Astrocyte of the spinal cord (primary cell): ENCODE measurements at regions not wholly inside any gene's neighbourhood (a gene's known extent, or its start where the extent isn't known, plus 50 kb on each side); places are given as distances from the start of the nearest gene placed in this dataset.

ENCODE experiments used
- DNase-seq: peaks from one replicate; pipeline ENCODE4 v3.0.0; 2011; ENCODE audit warnings: low read depth, low spot score
- H3K4me3 ChIP-seq: 2 replicates; pipeline ENCODE4 v1.5.1; 2011; ENCODE audit warnings: low read depth, mild to moderate bottlenecking, low read length, moderate library complexity
- CTCF ChIP-seq: IDR thresholded peaks from 2 replicates; pipeline ENCODE4 v1.5.1; 2012; ENCODE audit warnings: low read depth, mild to moderate bottlenecking, low read length, inconsistent platforms
- in situ Hi-C: cut with HindIII; loops from 2 replicates; pipeline ENCODE4 v1.10.0; 2017; ENCODE audit warnings: low sequenced_read_pairs

- DNase-seq, result no peak
- H3K4me3 ChIP-seq, result no peak overlapping the region
- no peak for TF ChIP-seq CTCF
- in situ Hi-C loops, result no loop called here
Observed at GRCh38 chr11:134716582-134716981, 304.5 kb upstream of the B3GAT1 start.

- no peak for DNase-seq
- H3K4me3 ChIP-seq, result no peak overlapping the region
- in situ Hi-C loops, result no loop called here
- no peak for TF ChIP-seq CTCF
Observed at GRCh38 chr11:134714021-134714656, 302.1 kb upstream of the B3GAT1 start.

- DNase-seq, result no peak
- no peak for TF ChIP-seq CTCF
- in situ Hi-C loops, result no loop called here
- H3K4me3 ChIP-seq, result no peak overlapping the region
Observed at GRCh38 chr11:134712228-134713145, 300.4 kb upstream of the B3GAT1 start.

- in situ Hi-C loops, result no loop called here
- TF ChIP-seq CTCF, result no peak
- no peak for DNase-seq
Observed at GRCh38 chr11:134711588-134711987, 299.5 kb upstream of the B3GAT1 start.

GRCh38 chr11:134710861-134711407 is 298.9 kb upstream of the B3GAT1 start:
- in situ Hi-C loops, result no loop called here
- no peak for TF ChIP-seq CTCF
- H3K4me3 ChIP-seq, result no peak overlapping the region
- no peak for DNase-seq

More at GRCh38 chr11:134711588-134711987, 299.5 kb upstream of the B3GAT1 start:
- no peak overlapping the region for H3K4me3 ChIP-seq

DNA sequence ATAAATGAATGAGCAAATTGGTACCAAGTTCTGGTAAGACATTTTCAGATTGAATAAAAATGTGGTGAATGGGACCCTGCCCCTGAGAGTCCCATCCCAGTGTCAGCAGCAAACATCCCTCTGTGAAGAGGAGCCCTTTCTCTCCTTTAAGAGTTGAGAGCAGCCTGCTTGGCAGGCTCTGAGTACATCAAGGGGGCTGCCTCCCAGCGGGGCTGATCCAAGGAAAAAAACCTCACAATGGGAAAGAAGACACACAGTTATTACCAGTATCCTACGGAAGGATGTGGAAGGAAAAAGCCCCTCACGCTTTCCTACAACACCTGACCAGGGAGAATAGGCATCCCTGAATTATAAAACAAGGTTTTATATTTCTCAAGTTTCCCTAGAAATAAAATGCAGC is 293.8 kb upstream of the B3GAT1 start:
- TF ChIP-seq CTCF, result no peak
- H3K4me3 ChIP-seq, result no peak overlapping the region
- no peak for DNase-seq
- in situ Hi-C loops, result no loop called here
